ENCODE measurements at regions not wholly inside any gene's neighbourhood (a gene's known extent, or its start where the extent isn't known, plus 50 kb on each side); places are given as distances from the start of the nearest gene placed in this dataset.

DNA sequence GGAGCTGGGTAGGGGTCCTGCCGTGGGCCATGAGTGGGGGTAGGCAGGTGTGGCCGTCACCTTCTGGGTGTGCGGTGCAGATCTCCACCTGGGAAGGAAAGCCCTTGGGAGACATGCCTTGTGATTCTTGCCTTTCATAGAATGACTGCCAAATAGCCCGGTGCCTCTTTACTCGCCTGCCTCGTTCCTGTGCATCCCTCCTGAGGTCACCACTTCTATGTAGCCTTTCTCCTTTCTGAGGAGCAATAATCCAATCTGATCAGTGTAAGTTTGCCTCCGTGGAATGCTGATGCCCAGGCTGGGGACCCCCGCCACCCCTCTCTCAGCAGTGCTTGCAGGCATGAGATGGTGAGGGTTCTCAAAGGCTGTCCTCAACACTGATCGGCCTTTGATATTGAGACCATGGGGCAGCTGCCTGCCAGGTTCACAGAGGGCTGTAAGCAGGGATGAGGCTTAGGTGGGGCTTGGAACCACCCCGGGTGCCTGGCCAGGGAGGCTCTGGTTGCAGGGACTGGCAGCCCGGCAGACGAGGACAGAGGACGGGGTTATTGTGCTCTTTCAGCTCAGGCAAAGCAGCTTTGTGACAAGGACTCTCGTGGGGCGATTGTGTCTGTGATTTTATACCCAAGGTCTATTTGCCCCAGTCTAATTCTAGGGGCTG is 86.1 kb upstream of the WNT7B start:
- TF ChIP-seq, protein P1, sequence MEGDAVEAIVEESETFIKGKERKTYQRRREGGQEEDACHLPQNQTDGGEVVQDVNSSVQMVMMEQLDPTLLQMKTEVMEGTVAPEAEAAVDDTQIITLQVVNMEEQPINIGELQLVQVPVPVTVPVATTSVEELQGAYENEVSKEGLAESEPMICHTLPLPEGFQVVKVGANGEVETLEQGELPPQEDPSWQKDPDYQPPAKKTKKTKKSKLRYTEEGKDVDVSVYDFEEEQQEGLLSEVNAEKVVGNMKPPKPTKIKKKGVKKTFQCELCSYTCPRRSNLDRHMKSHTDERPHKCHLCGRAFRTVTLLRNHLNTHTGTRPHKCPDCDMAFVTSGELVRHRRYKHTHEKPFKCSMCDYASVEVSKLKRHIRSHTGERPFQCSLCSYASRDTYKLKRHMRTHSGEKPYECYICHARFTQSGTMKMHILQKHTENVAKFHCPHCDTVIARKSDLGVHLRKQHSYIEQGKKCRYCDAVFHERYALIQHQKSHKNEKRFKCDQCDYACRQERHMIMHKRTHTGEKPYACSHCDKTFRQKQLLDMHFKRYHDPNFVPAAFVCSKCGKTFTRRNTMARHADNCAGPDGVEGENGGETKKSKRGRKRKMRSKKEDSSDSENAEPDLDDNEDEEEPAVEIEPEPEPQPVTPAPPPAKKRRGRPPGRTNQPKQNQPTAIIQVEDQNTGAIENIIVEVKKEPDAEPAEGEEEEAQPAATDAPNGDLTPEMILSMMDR (IDR thresholded peaks at IDR 0.05): no peak
- no peak for TF ChIP-seq POLR2A (IDR thresholded peaks at IDR 0.05)
